Stimulated activated CD8-positive, alpha-beta memory T cell treated with anti-CD3 and anti-CD28 coated beads, Interleukin-7, amount 100 ng/mL, for 24 hours (primary cell): ENCODE measurements at regions not wholly inside any gene's neighbourhood (a gene's known extent, or its start where the extent isn't known, plus 50 kb on each side); places are given as distances from the start of the nearest gene placed in this dataset.

Source experiments
- DNase-seq: peaks from one replicate; pipeline ENCODE4 v3.0.0-alpha.2; 2020; ENCODE audit warnings: low read depth

DNA sequence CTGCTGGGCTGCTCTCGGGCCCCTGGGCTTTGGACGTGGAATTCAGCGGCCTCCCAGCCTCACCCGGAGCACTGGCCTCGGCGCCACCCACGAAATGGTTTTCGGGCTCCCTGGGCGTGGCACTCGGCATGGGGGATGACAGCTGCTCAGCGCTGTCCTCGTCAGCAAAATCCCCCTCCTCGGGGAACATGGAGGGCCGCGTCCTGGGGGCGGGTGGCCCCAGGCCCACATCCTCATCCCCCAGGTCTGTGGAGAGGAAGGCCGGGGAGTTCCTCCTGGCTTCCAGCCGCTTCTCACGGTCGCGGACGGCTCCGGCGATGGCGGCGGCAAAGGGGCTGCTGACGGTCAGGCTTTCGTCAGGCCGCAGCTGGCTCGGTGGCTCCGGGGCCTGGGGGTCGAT is 88.4 kb downstream of the CTTN start:
- no peak for DNase-seq

DNA sequence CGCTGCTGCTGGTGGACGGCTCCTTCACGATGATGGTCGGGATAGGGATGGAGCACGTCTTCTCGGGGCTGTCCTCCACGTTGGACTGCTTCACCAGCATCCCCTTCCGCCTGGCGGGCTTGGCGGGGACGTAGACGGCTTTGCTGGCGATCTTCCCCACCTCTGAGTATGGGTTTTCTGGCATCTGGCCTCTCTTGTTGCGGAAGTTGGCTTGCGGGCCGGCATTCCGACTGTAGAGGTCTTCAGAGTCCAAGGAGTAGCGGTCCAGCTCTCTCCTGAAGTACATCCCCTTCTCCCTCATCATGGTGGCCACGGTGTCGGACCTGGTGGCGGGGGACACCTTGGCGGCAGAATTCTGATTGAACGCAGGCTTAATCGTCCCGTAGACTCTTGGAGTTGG is 88.8 kb downstream of the CTTN start:
- DNase-seq: no peak

DNA sequence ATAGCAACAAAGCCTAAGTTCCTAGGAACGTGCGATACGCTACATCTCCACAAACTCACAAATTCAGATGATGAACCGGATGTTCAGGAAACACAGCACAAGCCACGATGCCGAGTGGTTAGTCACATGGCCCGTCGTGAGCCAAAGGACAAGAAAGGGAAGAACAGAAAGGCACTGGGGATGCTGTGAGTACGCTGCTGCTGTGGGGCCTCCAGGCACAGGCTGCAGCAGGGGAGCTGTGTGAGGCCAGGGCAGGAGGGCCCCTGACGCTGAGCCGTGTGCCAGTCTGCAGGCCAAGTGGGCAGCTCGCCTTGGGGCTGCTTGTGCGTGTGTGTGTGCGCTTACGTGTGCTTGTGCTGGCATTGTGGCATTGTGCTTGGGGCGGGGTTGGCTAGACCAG is 89.4 kb downstream of the CTTN start:
- no peak for DNase-seq

DNA sequence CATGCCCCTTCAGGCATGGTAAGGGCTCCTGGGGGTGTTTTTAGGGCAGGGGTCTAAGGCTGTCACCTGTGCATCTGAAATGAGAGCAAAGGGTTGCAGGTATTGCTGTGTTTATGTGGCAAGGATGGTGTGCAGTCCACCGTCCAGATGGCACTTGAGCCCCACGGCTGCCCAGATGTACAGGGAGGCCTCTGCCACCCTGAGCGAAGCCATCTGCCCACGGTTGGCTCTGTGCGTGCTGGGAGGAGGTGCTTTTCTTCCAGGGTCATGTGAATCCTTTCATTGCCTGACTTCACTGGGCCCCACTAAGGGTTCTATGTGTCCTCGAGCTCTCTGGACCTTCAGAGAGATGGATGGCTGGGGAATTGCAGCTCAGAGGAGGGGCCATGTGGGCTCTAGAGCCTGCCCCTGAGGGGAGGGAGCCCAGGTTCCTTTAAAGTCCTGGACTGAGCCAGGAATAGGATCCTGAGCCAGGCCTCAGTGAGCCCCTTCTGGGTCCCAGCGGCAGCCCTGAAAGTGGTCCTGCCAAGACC is 89.9 kb downstream of the CTTN start:
- DNase-seq: no peak

DNA sequence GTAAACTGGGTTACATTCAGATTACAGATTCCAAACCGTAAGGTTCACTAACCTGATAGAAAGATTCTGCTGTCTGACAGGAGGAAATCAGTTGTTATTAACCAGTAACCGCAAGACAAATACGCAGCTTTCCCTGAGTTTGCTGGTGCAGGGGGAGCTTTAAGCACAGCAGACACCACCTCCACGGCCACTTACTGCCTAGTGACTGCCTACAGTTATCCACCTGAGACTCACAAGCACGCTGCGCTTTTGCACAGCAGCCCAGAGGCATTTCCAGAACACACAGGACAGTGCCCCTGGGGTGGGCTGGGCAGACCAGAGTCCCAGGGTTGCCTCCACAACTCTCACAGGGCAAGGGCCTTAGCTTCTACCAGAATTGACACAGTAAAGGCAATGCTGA is 90.9 kb downstream of the CTTN start:
- no peak for DNase-seq

DNA sequence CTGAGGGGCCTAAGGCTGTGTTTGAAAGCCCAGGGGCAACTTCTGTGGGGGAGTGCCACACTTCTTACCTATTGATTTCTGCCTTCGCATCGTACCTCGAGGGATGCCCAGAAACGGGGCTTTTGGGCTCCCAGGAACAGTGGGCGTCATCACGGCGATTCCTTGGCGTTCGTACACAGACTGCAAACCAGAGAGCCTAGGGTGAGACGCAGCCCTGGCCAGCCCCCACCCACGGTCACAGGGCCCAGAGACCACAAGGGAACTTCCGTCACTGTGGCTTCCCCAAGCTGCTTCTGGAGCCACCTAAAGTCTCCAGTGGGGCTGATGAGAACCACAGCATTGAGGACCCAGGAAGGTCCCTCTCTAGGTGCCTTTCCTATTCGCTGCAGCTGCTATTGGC is 91.9 kb downstream of the CTTN start:
- no peak for DNase-seq

DNA sequence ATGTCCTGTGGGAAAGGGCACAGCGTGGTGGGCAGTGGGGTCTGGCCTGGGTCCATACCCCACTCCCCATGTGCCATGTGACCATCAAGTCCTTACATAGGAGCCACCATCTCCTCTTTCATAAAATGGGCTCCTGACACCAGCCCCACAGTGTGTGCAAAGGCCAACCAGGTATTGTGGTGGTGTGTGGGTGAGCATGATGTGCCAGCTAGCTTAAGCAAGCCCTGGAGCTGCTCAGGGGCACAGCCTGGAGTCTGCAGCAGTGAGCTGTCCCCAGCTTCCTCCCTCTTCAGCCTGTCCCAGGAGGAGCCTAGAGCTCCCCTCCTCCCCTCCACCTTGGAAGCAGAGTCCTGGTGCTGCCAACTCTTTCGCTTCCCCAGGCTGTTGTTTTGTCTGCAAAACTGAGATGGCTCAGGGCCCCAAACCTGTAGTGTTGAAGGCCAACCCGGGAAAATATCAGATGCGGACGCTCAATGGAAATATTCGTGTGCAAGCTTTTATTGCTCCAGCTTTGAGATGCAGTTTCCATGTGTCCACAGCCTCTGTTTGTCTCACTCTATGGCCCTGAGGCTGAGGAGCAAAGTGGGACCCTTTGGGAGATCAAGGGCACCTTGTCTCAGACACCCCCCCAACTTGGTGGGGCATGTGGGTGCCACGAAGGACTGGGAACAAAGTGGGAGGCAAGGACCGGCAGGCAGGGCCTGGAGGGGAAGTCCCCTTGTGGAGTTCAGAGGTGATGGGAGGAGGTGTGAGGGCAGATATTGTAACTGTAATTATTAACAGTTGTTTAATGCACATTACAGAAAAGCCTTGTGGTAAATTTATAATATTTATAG is 92.6 kb downstream of the CTTN start:
- DNase-seq: no peak

DNA sequence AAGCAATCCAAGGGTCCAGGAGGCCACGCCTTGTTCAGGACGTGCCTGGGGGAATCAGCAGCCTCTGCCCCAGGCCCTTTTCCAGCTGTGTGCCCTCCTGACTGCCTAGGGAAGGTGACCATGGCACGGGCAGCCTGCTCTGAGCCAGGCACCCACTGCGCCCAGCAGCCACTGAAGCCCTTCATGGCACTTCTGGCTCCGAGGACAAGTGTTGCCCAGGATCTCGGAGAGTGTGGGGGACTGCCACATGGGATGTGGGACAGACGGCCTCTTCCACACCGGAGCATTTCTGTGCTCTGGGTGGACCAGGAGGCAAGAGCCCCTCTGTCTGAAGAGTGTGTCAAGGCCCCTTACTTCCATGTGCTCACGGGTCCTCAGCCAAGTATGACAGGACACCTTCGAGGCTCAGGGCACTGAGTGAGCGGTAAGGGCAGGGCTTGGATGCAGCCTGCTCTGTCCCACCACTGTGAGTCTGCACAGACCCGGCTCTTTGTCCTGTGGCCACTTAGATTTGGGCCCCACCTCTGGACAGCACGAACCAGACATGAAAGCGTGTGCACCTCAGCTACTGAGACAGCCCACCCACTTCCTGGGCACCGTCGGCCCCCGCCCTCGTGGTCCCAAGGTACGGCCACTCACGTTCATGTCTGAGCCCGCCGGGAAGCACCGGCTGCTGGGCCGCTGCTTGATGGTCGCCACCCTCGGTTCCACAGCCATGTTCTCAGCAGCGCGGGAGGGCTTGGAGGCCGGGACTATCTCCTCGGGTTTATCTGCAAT is 93.6 kb downstream of the CTTN start:
- no peak for DNase-seq

DNA sequence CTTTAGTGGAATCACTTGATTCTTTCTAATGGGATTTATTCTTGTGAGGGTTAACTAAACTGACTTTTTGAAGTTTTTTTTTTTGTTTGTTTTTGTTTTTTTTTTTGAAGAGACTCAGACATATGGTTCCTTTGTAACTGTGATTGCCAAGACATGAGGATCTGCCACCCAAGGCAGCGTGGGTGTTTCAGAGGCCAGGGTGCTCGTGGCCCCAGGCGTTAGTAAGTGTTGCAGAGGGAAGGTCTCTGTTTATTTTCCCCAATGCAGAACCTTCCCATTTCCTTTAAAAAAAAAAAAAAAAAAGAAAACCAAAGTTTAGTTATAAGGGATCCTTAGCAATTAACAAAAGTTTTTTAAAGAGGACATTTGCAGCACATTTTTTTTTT is 94.8 kb downstream of the CTTN start:
- no peak for DNase-seq

DNA sequence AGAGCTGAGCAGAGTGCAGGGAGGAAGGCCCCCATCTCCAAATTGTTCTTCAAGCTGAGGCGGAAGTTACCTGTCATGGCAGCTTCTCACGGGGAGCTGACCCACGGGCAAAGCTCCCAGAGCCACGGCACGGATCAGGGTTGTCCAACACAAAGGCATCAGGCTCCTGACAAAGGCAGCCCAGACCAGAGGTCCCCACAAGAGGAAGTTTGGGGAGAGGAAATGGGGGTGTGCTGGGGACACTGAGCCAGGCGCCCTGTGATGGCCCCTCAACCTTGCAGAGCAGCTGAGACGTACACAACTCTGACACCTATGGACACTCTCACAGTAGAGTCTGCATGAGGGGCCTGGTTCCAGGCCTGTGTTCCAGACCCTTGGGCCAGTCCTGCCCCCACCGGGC is 95.6 kb downstream of the CTTN start:
- DNase-seq: no peak

DNA sequence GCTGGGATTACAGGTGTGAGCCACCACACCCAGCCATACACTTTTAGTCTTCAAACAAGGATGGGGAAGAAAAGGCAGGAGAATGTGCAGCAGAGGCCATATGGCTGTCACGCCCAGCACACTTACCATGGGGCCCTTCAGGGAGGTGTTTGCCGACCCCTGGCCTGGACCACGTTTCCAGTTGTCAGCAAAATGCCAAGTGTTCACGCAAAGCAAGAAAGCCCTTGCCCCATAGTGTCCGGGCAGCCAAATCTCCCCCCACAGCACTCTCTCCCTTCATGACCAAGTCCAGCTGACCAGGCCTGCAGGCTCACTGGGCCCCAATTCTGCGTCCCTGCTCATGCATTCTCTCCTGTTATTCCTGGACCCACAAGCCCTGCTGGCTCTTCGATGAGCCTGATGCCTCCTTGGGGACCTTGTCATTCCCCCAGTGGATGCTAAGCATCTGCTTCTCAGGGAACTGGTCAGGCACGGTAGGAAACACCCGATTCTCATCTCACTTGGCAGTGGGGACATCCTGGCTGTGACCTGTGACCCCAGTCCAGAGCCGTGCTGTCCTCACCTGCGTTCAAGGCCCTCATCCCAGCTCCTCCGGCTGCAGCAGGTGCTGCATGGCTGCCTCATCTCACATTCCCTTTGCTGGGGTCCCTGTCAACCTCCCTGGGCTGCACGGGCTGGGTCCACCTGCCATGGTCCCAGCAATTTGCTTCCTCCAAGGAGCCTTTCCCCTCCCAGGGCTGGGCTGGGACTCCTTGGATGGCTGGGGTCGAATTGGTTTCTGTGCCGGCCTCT is 96.4 kb downstream of the CTTN start:
- no peak for DNase-seq

DNA sequence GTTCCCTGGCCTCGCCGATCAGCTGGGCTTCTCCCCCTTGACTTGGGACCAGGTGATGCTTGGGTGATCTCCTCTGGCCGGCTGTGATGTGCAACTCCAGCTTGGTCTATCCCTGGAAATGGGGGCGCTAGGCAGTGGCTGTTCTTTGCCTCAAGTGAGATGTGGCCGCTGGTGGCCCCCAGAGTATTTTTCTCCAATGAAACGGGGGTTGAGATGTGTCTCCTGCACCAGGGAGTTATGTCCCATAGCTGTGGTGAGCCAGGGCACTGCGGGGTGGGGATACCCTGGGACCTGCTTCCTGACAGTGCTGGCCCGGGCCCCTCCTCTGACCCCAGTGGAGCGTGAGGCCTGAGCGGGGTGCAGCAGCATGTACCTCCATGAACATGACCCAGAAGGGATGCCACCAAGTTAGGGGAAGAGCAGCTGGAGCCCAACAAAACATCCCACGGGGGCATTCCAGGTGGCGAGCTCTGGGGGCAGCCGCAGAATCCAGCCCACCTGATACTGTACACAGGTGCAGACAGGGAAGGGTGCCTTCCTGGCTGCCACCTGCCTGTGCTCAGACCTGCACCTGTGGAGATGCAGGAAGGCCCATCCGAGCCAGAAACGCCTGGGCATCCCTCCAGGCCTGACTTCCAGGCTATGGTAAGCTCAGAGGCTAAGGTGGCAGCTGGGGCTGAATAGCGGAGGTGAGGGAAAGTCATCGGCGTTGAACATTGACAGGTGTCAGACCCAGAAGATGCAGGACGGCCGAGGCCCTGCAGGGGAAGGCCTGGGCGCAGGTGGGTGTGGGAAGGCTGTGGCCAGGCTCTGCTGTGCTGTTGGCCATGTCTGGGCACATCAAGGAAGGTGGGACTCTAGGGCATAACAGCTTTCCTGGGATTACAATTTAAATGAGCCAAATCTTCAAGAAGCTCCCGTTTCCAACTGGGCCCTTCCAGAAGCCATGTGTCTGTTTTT is 97.3 kb downstream of the CTTN start:
- no peak for DNase-seq

DNA sequence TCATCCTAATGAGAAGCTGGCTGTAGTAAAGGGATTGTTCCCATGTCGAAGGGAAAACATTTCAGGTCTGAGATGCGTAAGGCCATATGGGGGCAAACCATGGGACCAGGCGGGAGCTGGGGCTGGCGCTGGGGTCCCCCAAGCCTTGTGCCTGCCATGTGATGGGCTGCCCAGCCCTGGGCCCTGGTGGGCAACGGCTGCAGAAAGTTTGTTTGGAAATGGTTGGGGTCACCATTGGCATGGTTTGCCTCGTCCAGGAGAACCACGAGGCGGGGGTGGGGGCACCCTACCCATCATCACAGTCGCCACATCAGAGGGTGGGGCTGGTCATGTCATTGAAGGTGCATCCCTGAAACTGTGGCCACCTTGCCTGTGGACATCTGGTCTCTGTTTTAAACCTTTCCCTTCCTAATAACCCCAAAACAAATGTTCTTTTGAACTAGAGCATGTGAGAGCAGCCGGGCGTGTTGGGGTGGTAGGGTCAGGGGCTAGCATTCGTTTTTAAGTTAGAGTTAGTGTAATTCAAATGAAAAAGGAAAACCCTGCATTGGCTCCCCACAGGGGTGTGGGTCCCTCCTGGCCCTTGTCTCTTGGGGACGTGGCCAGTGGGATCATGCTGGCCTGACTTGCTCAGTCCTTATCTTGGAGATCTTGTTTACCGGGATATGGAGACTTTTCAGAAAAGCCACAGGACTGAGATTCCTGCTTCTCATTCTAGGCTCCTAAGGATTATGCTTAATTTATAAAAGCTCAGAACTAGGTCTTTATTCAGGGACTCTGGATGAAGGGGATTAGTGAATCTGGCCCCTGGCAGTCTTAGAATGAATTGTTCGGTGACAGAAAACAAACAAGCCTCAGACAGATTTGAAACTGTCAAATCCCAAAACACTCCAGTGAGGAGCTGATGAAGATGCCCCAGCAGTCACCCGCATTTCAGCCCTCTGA is 98.5 kb downstream of the CTTN start:
- no peak for DNase-seq

DNA sequence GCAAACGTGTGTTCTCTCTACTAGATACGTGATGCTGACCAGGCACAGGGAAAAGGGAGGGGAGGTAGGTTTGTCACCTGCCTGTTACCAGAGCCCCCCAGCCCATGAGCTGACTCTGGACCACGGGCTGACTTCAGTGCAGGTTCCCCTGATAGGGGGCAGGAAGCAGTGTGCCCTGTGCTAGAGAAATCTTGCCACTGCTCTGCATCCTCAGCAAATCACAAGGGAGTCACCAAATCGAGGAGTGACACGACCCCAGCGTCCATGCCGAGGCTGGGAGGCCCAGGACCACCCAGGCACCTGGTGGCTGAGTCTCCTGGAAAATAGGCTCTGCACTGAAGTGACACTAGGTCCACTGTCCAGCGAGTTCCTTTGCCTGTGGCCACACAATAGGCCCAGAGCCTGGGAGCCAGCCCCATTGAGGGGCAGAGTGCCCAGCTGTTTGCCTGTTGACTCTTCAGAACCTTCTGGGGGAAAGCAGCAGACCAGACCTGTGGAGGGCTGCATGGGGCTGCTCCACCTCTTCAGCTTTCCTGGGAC is 99.3 kb downstream of the CTTN start:
- no peak for DNase-seq

DNA sequence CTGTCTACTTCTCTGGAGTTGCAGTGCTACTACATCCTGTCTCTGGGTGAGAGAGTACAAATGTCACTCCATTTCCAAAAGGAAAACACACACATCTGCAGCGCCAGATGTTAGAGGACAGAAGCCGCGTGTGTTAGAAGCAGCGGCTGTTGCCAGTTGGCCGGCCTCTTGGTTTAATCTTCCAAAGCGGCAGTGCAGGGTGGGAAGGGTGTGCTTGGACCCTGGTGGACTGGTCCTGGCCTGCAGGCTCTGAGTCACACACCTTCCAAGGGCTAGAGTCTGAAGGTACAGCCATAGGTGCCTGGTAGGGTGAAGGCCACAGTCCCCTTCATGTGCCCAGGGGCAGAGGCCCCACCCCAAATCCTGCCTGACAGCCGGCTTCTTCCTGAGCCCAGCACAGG is 99.8 kb downstream of the CTTN start:
- DNase-seq: no peak

DNA sequence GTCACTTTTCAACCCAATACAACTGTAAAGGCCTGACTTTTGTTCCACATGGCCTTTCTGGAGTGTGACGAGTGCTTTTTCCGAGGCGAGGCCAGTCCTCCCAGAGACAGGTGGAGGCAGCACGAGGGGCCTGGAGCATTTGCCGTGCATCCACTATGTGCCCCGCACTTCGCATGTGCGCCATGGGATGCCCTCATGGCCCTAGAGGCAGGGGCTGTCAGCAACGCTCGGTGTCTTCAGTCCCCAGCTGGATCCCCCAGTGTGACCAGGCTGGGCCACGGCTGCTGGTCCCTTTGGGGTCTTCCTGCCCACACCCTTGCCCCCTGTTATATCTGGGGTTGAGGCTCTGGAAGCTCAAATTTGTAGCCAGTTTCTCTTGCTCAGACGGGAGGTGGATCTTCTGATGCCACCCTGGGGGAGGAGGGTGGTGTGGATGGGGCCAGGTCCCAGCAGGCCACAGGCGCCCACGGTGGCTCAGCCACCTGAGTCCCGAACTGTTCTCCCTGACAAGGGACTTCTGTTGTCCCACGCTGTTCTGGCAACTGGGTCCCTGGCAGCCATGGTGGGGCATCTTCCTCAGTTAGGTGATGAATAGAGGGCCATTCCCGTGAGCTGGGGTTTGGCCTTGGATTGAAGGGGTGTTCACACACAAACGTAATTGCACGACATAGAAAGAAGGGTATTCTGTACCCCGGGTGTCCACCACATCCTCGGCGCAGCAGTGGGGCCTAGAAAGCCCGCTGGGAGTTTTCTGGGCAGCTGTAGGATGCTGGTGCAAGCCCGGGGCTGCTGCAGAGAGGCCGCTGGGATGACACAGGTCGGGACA is 100.9 kb downstream of the CTTN start:
- no peak for DNase-seq

DNA sequence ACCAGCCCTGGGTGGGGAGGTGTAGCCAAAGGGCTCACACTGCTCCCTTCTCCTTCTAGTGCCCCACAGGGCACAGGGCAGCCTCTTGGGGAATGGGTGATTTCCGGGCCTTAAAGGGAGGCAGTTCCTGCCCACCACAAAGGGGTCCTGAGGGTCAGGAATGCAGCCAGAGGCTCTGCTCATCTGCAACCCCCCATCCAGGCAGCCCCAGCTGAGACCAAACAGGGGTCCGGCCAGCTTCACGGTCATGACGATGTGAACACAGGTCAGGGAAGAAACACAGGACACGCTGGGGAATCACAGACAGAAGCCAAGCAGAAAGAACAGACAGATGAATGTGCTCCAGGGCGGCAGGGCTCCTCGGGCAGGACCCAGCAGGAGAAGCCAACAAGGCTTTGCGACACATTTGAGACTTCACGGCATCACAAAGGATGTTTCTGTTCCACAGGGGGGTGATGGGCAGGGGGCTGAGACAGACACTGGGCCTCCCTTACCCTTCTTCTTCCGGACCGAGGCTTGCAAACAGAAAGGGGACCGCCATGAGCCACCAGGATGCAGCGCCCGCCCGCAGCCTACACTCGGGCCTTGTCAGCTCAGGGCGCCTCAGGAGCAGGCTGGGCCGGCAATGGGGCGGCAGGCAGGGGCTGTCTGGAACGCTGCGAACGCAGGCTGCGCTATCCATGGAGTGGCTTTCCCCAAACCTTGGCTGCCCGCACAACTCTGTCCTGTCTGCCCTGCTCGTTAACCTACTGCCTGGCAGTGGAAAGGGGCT is 101.9 kb downstream of the CTTN start:
- no peak for DNase-seq
